ENCODE measurements at regions not wholly inside any gene's neighbourhood (a gene's known extent, or its start where the extent isn't known, plus 50 kb on each side); places are given as distances from the start of the nearest gene placed in this dataset.
"Not testable (repeated sequence)": the region's sequence is repeated elsewhere in the genome, so short reads cannot be mapped to it uniquely, and the experiment has no call there.

DNA sequence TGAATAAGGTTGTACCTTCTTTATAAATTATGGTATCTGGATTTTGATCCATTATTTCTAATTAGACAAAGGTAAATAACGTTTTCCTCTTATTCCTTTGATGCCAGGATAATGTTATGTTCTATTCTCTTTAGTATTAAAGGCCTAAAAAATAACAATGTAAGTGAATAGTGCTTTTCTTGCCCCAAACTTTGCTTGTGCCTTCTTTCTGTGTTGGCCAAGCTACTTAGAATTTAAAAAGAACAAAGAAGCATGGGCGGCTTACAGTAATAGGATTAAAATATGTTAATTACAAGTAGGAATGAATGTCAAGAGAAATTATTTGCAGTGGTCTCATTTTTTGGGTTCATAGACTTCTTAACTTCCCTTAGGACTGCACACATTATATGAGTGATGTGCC lies 105.0 kb upstream of the FSIP2 start:
- no peak for DNase-seq (ENCODE audit: low read depth in 3 of 3, low spot score in 1 of 3)

DNA sequence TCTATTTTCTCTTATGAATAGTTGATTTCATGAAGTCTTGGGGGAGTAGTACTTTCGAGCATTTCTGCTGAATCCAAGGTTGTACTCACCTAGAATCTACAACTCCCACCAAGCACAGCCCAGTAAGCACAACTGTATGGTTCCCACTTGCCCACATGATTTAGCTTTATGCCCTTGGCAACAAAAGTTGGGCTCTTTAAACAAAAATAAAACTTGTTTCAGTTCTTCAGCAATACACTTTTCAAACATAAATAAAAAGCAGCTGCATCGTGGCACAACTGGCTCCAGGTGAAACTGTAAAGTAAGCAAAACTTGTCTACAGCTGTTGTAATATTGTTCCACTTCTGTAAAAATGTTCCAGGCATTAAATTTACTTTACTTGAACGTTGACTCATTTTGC lies 99.8 kb upstream of the FSIP2 start:
- DNase-seq (ENCODE audit: low read depth in 3 of 3, low spot score in 1 of 3) = no peak

DNA sequence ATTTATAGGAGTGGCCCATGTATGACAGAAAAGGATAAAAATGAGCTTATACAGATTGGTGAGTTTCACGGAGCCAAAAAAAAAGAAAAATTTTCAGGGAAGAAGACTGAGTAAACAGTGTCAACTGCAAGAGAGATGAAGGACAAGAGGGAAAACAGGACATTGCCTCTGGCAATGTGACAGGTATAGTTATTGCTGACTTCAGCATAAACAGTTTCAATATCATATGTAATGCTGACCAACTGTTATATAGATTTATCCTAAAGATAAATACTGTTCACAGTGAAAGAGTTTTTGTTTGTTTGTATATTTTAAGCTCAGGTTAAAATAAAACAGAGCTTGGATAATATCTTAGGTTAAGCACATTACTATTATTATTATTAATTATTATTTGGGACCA lies 98.0 kb upstream of the FSIP2 start:
- DNase-seq (ENCODE audit: low read depth in 3 of 3, low spot score in 1 of 3) = no peak

DNA sequence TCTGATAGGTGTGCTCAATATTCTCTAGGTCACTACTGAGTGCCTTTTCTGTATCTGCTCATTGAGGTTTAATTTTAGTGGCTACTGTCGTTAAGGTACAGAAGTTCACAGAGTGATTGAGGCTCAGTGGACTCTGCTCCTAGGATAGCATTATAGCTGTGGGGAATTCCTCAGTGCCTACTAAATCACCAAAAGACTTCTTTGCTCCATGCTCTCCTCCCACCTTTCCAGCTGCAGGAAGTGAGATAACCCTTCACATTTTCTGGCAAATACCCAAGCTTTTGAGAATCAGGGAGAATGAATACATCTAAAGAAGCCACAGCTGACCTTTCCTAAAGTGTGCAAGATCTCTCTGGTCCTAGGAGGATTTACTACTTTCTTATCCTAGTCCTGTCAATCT lies 95.2 kb upstream of the FSIP2 start:
- no peak for DNase-seq (ENCODE audit: low read depth in 3 of 3, low spot score in 1 of 3)

DNA sequence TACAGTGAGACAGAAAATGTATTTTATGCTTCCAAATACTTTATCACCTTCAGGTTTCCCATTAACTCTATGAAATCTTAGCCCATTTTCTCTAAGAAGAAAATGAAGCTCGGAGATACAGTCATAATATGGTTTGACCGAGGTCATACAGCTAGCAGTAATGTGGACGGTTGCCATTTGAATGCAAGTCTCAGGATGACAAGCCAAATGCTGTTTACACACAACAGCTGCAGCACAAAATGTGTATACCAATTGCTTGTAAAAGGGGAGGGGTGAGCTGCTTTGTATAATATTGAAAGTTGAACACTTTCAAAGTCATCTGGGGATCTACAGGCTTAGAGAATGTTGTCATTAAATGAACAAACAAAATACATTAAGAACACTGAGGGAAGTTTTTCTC lies 93.8 kb upstream of the FSIP2 start:
- no peak for DNase-seq (ENCODE audit: low read depth in 3 of 3, low spot score in 1 of 3)

- DNase-seq (ENCODE audit: low read depth in 3 of 3, low spot score in 1 of 3) = no peak
Observed at GRCh38 chr2:185645529-185645928, 93.1 kb upstream of the FSIP2 start.

DNA sequence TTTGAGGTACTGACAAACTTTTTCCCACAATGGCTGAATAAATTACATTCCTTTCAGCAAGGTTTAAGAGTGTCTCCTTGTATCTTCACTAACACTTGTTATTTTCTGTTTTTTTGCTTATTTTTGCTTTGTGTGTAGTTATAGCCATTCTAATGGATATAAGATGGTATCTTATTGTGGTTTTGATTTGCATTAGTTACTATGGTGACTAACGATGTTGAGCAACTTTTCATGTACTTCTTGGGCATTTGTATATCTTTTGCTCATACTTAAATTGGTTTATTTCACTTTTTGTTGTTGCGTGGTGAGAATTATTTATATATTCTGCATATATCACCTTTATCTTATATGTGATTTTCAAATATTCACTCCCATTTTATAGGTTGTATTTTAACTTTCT lies 79.9 kb upstream of the FSIP2 start:
- DNase-seq (ENCODE audit: low read depth in 3 of 3, low spot score in 1 of 3) = no peak

GRCh38 chr2:185663811-185664210 lies 74.8 kb upstream of the FSIP2 start:
- DNase-seq (ENCODE audit: low read depth in 3 of 3, low spot score in 1 of 3) = no peak

DNA sequence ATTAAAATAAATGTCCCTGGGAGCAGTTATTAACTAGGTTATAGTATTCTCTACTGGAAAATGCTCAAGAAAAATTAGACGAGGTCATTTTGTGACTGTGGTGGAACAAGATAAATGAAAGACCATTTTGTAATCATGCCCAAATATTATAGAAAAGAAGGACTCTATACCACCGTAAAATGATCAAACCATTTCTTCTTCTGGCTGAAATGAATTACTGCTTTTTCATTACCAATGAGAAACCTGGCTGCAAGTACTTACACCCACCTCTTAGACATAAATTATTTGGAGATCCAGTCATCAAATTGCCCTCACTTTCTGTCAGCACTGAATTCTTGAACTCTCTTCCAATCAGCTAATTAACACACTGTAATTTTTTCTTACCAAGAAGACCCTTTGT lies 74.2 kb upstream of the FSIP2 start:
- no peak for DNase-seq (ENCODE audit: low read depth in 3 of 3, low spot score in 1 of 3)

DNA sequence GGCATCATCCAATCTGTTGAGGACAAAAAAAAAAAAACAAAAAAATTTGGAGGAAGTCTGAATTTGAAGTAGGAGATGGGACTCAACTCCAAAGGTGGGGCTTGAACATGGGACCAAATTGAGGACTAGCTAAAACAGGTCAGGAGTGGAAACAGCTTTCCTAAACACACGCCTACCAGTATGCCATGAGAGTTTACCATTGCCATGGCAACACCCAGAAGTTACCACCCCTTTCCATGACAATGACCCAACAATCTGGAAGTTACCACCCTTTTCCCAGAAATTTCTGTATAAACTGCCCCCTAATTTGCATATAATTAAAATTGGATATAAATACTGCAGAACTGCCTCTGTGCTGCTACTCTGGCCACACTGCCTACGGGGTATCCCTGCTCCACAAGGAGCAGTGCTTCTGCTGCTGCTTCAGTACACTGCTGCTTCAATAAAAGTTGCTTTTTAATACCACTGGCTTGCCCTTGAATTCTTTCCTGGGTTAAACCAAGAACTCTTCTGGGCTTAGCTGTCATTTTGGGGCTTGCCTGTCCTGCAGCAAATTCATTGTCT lies 73.3 kb upstream of the FSIP2 start:
- DNase-seq (ENCODE audit: low read depth in 3 of 3, low spot score in 1 of 3) = no peak

GRCh38 chr2:185667452-185667851 lies 71.2 kb upstream of the FSIP2 start:
- DNase-seq (ENCODE audit: low read depth in 3 of 3, low spot score in 1 of 3) = no peak

DNA sequence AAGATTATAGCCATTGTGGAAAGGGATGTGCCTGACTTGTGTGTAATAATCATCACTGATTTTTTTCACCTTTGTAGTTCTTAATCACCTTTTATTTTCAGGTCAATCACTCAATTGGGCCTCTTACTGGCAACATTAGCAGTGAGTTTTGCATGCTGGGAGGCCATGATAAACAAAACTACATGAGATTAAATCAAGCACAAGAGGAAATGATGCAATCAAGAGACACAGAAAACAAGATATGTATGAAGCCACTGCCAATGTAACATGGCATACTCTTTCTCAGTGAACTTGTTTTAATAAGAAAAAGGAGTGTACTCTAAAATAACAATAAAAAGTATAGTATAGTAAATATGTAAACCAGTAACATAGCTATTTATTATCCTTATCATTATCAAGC lies 69.9 kb upstream of the FSIP2 start:
- no peak for DNase-seq (ENCODE audit: low read depth in 3 of 3, low spot score in 1 of 3)

- DNase-seq (ENCODE audit: low read depth in 3 of 3, low spot score in 1 of 3) = no peak
Observed at GRCh38 chr2:185674232-185674631, 64.4 kb upstream of the FSIP2 start.

- DNase-seq (ENCODE audit: low read depth in 3 of 3, low spot score in 1 of 3) = no peak
Observed at GRCh38 chr2:185676316-185676715, 62.3 kb upstream of the FSIP2 start.

GRCh38 chr2:185687001-185687400 lies 51.6 kb upstream of the FSIP2 start:
- DNase-seq (ENCODE audit: low read depth in 3 of 3, low spot score in 1 of 3) = not testable (repeated sequence)

- no peak for DNase-seq (ENCODE audit: low read depth in 3 of 3, low spot score in 1 of 3)
Observed at GRCh38 chr2:185687967-185688366, 50.6 kb upstream of the FSIP2 start.

Data from stimulated activated CD4-positive, alpha-beta T cell treated with anti-CD3 and anti-CD28 coated beads, TNF-alpha, amount 100 ng/mL, for 1 hour (primary cell).